Neuronal stem cell (in vitro differentiated cells): ENCODE measurements at regions not wholly inside any gene's neighbourhood (a gene's known extent, or its start where the extent isn't known, plus 50 kb on each side); places are given as distances from the start of the nearest gene placed in this dataset.

Experiments
- DNase-seq: peaks from one replicate; pipeline ENCODE4 v3.0.0-alpha.2; 2013; ENCODE audit warnings: low spot score
- H2AFZ ChIP-seq: one replicate; pipeline ENCODE4 v1.6.1; 2013; ENCODE audit warnings: mild to moderate bottlenecking, low read length, inconsistent platforms
- H2AK5ac ChIP-seq: 2 replicates; pipeline ENCODE4 v1.6.1; 2013; ENCODE audit warnings: low read depth, mild to moderate bottlenecking, inconsistent platforms, low read length, moderate library complexity, mixed read lengths
- H2BK120ac ChIP-seq: 2 replicates; pipeline ENCODE4 v1.6.1; 2013; ENCODE audit warnings: low read depth, mild to moderate bottlenecking, inconsistent platforms, low read length, moderate library complexity, mixed read lengths
- H2BK12ac ChIP-seq: one replicate; pipeline ENCODE4 v1.6.1; 2013; ENCODE audit warnings: low read length, inconsistent platforms
- H2BK15ac ChIP-seq: 2 replicates; pipeline ENCODE4 v1.6.1; 2013; ENCODE audit warnings: mild to moderate bottlenecking, low read length, inconsistent platforms, mixed read lengths
- H2BK5ac ChIP-seq: one replicate; pipeline ENCODE4 v1.6.1; 2013; ENCODE audit warnings: inconsistent platforms, mild to moderate bottlenecking, low read length, moderate library complexity
- H3K14ac ChIP-seq: one replicate; pipeline ENCODE4 v1.6.1; 2013; ENCODE audit warnings: low read length, inconsistent platforms
- H3K18ac ChIP-seq: 2 replicates; pipeline ENCODE4 v1.6.1; 2013; ENCODE audit warnings: low read length, inconsistent platforms
- H3K23ac ChIP-seq: 2 replicates; pipeline ENCODE4 v1.6.1; 2013; ENCODE audit warnings: low read depth, mild to moderate bottlenecking, mixed read lengths, low read length, inconsistent platforms; ENCODE audit not compliant: poor library complexity
- H3K27ac ChIP-seq: replicated peaks from 3 replicates; pipeline ENCODE4 v1.5.1; 2013; ENCODE audit warnings: low read length, inconsistent platforms
- H3K27me3 ChIP-seq, 3 experiments: 2 replicates each; pipeline ENCODE4 v1.6.1; 2013; ENCODE audit warnings: low read length in 3 of 3, mild to moderate bottlenecking in 2 of 3, inconsistent platforms in 1 of 3, low read depth in 1 of 3, mixed read lengths in 1 of 3, moderate library complexity in 1 of 3; ENCODE audit not compliant: control insufficient read depth in 3 of 3, insufficient read depth in 3 of 3
- H3K36me3 ChIP-seq, 2 donors: replicated peaks in 1 of 2; 2 replicates each; pipeline ENCODE4 v1.6.1; 2013; ENCODE audit warnings: low read length in 2 of 2; ENCODE audit not compliant: control insufficient read depth in 2 of 2, insufficient read depth in 2 of 2
- H3K4ac ChIP-seq: 2 replicates; pipeline ENCODE4 v1.6.1; 2013; ENCODE audit warnings: inconsistent platforms, mild to moderate bottlenecking, low read length, moderate library complexity
- H3K4me1 ChIP-seq, 2 donors: 1 replicate in 1 of 2; 2 replicates in 1 of 2; pipeline ENCODE4 v1.6.1; 2013; ENCODE audit warnings: low read length in 2 of 2, low read depth in 1 of 2; ENCODE audit not compliant: control insufficient read depth in 2 of 2, insufficient read depth in 1 of 2
- H3K4me2 ChIP-seq: one replicate; pipeline ENCODE4 v1.6.1; 2013; ENCODE audit warnings: mild to moderate bottlenecking, low read length, inconsistent platforms; ENCODE audit not compliant: insufficient read depth, poor library complexity, severe bottlenecking
- H3K4me3 ChIP-seq, 2 donors: 2 replicates each; pipeline ENCODE4 v1.5.1; 2013; ENCODE audit warnings: low read length in 2 of 2, mild to moderate bottlenecking in 2 of 2, inconsistent platforms in 1 of 2, moderate library complexity in 1 of 2
- H3K79me1 ChIP-seq: one replicate; pipeline ENCODE4 v1.6.1; 2013; ENCODE audit warnings: low read depth, mild to moderate bottlenecking, inconsistent platforms, low read length, moderate library complexity
- H3K9ac ChIP-seq: one replicate; pipeline ENCODE4 v1.6.1; 2013; ENCODE audit warnings: mild to moderate bottlenecking, low read depth, low read length, inconsistent platforms; ENCODE audit not compliant: poor library complexity
- H3K9me3 ChIP-seq, 2 donors: replicated peaks in 1 of 2; 2 replicates each; pipeline versions ENCODE3 to v1.6.1; 2013; ENCODE audit warnings: low read length in 2 of 2, mild to moderate bottlenecking in 2 of 2, inconsistent platforms in 1 of 2, low read depth in 1 of 2, mixed read lengths in 1 of 2, moderate library complexity in 1 of 2; ENCODE audit not compliant: control insufficient read depth in 2 of 2, insufficient read depth in 1 of 2
- H4K8ac ChIP-seq: one replicate; pipeline ENCODE4 v1.6.1; 2013; ENCODE audit warnings: low read depth, mild to moderate bottlenecking, inconsistent platforms, low read length, moderate library complexity
- H4K91ac ChIP-seq: one replicate; pipeline ENCODE4 v1.6.1; 2013; ENCODE audit warnings: low read length, low read depth, mild to moderate bottlenecking, inconsistent platforms; ENCODE audit not compliant: poor library complexity
- WGBS, 2 donors: extraction: QIAGEN DNeasy Blood & Tissue Kit; methylation state at CpG; one replicate each; pipeline ENCODE4 v1.1.7; 2013; ENCODE audit warnings: missing lambda C conversion rate in 2 of 2, mixed read lengths in 1 of 2; ENCODE audit not compliant: insufficient read length in 2 of 2, insufficient replicate concordance in 1 of 2; ENCODE audit errors: extremely low coverage in 2 of 2; 5-methylcytosine and 5-hydroxymethylcytosine counted together

DNA sequence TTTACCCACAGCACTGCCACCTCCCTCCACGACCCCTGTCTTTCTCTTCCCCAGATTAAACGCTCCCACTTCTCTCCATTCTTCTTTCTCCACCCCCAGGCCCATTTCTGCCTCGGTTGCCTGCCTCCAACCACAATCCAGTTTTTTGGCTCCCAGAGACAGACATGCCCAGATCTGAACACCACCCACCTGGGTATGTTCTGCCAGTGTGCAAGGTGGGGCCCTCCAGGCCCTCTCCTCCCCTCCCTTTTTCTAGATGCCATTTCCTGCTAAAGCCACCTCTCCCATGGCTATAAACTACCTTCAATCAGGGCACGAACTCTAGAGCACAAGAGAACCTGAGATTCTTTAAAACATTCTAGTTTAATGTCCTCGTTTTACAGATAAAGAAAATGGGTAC lies 63.3 kb downstream of the IRF2BPL start:
- no peak overlapping the region for H3K9ac ChIP-seq
- DNase-seq, result no peak

GRCh38 chr14:76964695-76965094 lies 63.8 kb downstream of the IRF2BPL start:
- Histone ChIP-seq H2BK120ac (no peak overlapping the region), H3K18ac (peak overlapping the region; percentile 94), H2BK15ac (no peak overlapping the region), H3K14ac (no peak overlapping the region), H2AK5ac (no peak overlapping the region), H3K4me3 (no peak overlapping the region), H4K8ac (no peak overlapping the region), H3K23ac (no peak overlapping the region), H2AFZ (peak overlapping the region; percentile 75), H3K4me2 (no peak overlapping the region), H3K9ac (no peak overlapping the region), H2BK12ac (no peak overlapping the region), H3K9me3 (no peaks in the 10 kb centered on the region), H3K36me3 (no peaks in the 10 kb centered on the region), H3K27me3 (peaks cover 0 to 3% (median 0%) of the 10 kb centered on the region in 3 experiments), H3K27ac (no peak overlapping the region), H3K4me1 (peaks cover 13 to 20% of the 10 kb centered on the region in 2 donors), H3K4ac (no peak overlapping the region), H3K79me1 (no peaks in the 10 kb centered on the region), H4K91ac (no peak overlapping the region), H2BK5ac (no peak overlapping the region)
- DNase-seq, result no peak
- no CpG with 5 or more reads among the region's 5 CpGs for WGBS, 2 donors

More for the DNA sequence above, 63.3 kb downstream of the IRF2BPL start:
- Histone ChIP-seq H2BK12ac (peak overlapping the region; percentile 5), H2BK120ac (no peak overlapping the region), H3K36me3 (no peaks in the 10 kb centered on the region), H3K27ac (no peak overlapping the region), H3K4me3 (no peak overlapping the region), H2AK5ac (peak overlapping the region; percentile 33), H2BK5ac (no peak overlapping the region), H4K8ac (no peak overlapping the region), H3K4me1 (peaks cover 13 to 20% of the 10 kb centered on the region in 2 donors), H2BK15ac (no peak overlapping the region), H3K14ac (no peak overlapping the region), H3K9me3 (no peaks in the 10 kb centered on the region), H3K79me1 (no peaks in the 10 kb centered on the region), H3K18ac (peak overlapping the region; percentile 28), H3K27me3 (peaks cover 0 to under 1% (median 0%) of the 10 kb centered on the region in 3 experiments), H4K91ac (no peak overlapping the region), H3K4ac (no peak overlapping the region), H3K23ac (no peak overlapping the region), H2AFZ (peak overlapping the region; percentile 75), H3K4me2 (no peak overlapping the region)
- no CpG with 5 or more reads among the region's 5 CpGs for WGBS, 2 donors

GRCh38 chr14:76963372-76963771 lies 65.1 kb downstream of the IRF2BPL start:
- no peak overlapping the region for H3K18ac ChIP-seq
- no peak overlapping the region for H4K91ac ChIP-seq
- no peaks in the 10 kb centered on the region for H3K36me3 ChIP-seq
- H3K4me1 ChIP-seq, result peaks cover 12 to 26% of the 10 kb centered on the region in 2 donors
- DNase-seq, result no peak
- no peak overlapping the region for H2BK15ac ChIP-seq
- no CpG with 5 or more reads among the region's 3 CpGs for WGBS, 2 donors
- no peak overlapping the region for H2BK12ac ChIP-seq
- H3K4me3 ChIP-seq, result no peak overlapping the region
- no peak overlapping the region for H3K9ac ChIP-seq
- H2BK120ac ChIP-seq, result no peak overlapping the region
- no peak overlapping the region for H3K27ac ChIP-seq
- H3K4me2 ChIP-seq, result no peak overlapping the region
- no peak overlapping the region for H2AK5ac ChIP-seq
- no peak overlapping the region for H3K14ac ChIP-seq
- no peak overlapping the region for H2BK5ac ChIP-seq
- no peaks in the 10 kb centered on the region for H3K9me3 ChIP-seq
- no peak overlapping the region for H4K8ac ChIP-seq
- no peak overlapping the region for H2AFZ ChIP-seq
- peaks cover 0 to 3% (median 0%) of the 10 kb centered on the region in 3 experiments for H3K27me3 ChIP-seq
- H3K23ac ChIP-seq, result no peak overlapping the region
- H3K4ac ChIP-seq, result no peak overlapping the region
- H3K79me1 ChIP-seq, result no peaks in the 10 kb centered on the region

DNA sequence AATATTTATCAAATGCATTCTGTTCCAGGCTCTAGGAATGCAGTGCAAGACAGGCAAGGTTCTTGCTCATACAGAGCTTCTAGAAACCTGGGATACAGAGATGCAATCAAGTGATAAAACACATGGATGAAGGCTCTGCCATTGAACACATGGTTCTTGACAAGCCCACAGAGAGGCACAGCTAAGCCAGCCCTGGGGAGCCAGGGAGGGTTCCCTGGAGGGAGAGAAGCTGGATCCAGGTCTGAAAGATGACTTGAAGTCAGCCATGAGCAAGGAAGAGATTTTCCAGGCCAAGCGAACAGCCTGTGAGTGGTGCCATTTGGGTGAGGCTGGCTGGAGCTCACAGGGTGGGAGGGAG lies 66.2 kb downstream of the IRF2BPL start:
- no CpG with 5 or more reads among the region's 1 CpG for WGBS, 2 donors
- H4K8ac ChIP-seq, result no peak overlapping the region
- no peak overlapping the region for H2BK15ac ChIP-seq
- no peak overlapping the region for H3K14ac ChIP-seq
- no peak overlapping the region for H2BK12ac ChIP-seq
- peak overlapping the region; percentile 18 for H3K4me2 ChIP-seq
- H2BK120ac ChIP-seq, result no peak overlapping the region
- H3K36me3 ChIP-seq, result no peaks in the 10 kb centered on the region
- DNase-seq, result no peak
- no peaks in the 10 kb centered on the region for H3K79me1 ChIP-seq
- H2AFZ ChIP-seq, result peak overlapping the region; percentile 85
- H4K91ac ChIP-seq, result no peak overlapping the region
- peak overlapping the region; percentile 48 for H3K18ac ChIP-seq
- H2BK5ac ChIP-seq, result no peak overlapping the region
- peak overlapping the region; percentile 85 for H3K27ac ChIP-seq
- H3K23ac ChIP-seq, result no peak overlapping the region
- no peak overlapping the region for H3K9ac ChIP-seq
- peaks cover 16 to 34% of the 10 kb centered on the region in 2 donors for H3K4me1 ChIP-seq
- no peak overlapping the region for H3K4ac ChIP-seq
- no peaks in the 10 kb centered on the region for H3K9me3 ChIP-seq
- peak overlapping the region in 1 of 2 donors; percentile 39 for H3K4me3 ChIP-seq
- H3K27me3 ChIP-seq, result peaks cover 0 to 3% (median 0%) of the 10 kb centered on the region in 3 experiments
- H2AK5ac ChIP-seq, result peak overlapping the region; percentile 1
